Cardiac fibroblast (primary cell): ENCODE measurements at regions not wholly inside any gene's neighbourhood (a gene's known extent, or its start where the extent isn't known, plus 50 kb on each side); places are given as distances from the start of the nearest gene placed in this dataset.

Source experiments
- DNase-seq, 2 donors: peaks; one replicate each; pipeline versions ENCODE4 v3.0.0 to v3.0.0-alpha.2; 2010; ENCODE audit warnings: low read depth in 2 of 2
- H3K4me3 ChIP-seq, 2 donors: replicated peaks in 1 of 2; 1 replicate in 1 of 2; 2 replicates in 1 of 2; pipeline ENCODE4 v1.5.1; 2011; ENCODE audit warnings: low read depth in 2 of 2, low read length in 2 of 2, mild to moderate bottlenecking in 2 of 2, moderate library complexity in 1 of 2
- CTCF ChIP-seq: IDR thresholded peaks from one replicate; pipeline ENCODE4 v1.5.1; 2011; ENCODE audit warnings: low read depth, mild to moderate bottlenecking, low read length, inconsistent platforms

- no peak for DNase-seq
- no peak overlapping the region for H3K4me3 ChIP-seq
- TF ChIP-seq CTCF = no peak
Observed at GRCh38 chr9:100775912-100776311, 198.0 kb downstream of the CAVIN4 start.

DNA sequence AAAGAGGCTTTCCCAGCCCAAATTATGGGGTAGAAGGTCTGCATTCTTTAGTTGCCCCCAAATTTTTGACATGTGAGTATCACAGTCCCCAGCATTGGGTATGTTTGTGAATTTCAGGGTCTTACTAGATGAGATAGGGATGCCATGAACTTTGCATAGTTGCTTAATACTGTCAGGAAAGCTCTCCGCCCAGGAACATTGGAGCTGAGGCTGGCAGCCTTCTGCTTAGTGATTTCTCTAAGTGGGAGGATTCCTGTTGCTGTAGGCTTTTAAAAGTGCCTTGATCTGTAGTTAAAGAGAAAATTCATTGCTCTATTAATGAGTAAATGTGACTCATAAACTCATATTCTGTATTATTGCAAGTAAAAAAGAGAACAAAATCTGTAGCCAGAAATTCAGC is 206.9 kb downstream of the CAVIN4 start:
- no peak overlapping the region for H3K4me3 ChIP-seq
- DNase-seq = no peak
- TF ChIP-seq CTCF = no peak

DNA sequence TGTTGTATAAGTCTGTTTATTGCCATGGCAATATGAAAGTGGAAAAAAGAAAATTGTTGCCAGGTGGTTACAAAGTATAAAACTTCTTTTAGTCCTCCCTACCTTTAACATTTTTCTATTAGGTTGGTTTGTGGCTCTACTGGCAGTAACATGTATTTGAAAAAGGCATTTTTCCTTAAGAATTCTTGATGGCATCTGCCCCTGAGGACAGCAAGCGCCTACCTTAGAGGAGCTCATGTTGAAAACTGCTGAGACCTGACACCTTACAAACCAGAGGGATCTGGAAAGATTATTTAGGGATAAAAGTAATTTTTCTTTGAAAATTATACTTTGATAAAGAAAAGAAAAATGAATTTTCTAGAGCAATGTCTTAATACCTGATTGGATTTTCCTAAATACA is 208.1 kb downstream of the CAVIN4 start:
- no peak for DNase-seq
- no peak overlapping the region for H3K4me3 ChIP-seq
- TF ChIP-seq CTCF = no peak

GRCh38 chr9:100794738-100795269 is 216.9 kb downstream of the CAVIN4 start:
- no peak for DNase-seq
- TF ChIP-seq CTCF = no peak
- no peak overlapping the region for H3K4me3 ChIP-seq

- H3K4me3 ChIP-seq = no peak overlapping the region
- DNase-seq = no peak
- no peak for TF ChIP-seq CTCF
Observed at GRCh38 chr9:100803956-100804355, 224.6 kb upstream of the PLPPR1 start.

- no peak for DNase-seq
- no peak overlapping the region for H3K4me3 ChIP-seq
- TF ChIP-seq CTCF = no peak
Observed at GRCh38 chr9:100811643-100812042, 216.9 kb upstream of the PLPPR1 start.

GRCh38 chr9:100813871-100814270 is 214.7 kb upstream of the PLPPR1 start:
- H3K4me3 ChIP-seq = no peak overlapping the region
- TF ChIP-seq CTCF = no peak
- DNase-seq = no peak
